Breast epithelium (tissue), 3 donors: ENCODE measurements at regions not wholly inside any gene's neighbourhood (a gene's known extent, or its start where the extent isn't known, plus 50 kb on each side); places are given as distances from the start of the nearest gene placed in this dataset.

Experiments
- POLR2A ChIP-seq: fragments of 450-650 bp; IDR thresholded peaks from one replicate; pipeline ENCODE4 v1.6.1; 2016; ENCODE audit warnings: antibody characterized with exemption, mild to moderate bottlenecking, moderate library complexity
- POLR2AphosphoS5 ChIP-seq, 3 donors: sonication (generic); formaldehyde crosslinking; IDR thresholded peaks; one replicate each; pipeline ENCODE4 v1.6.1; 2017; ENCODE audit warnings: antibody characterized with exemption in 3 of 3
- TF ChIP-seq, protein P1 (sequence below), 3 donors: fragments of 450-650 bp; IDR thresholded peaks; one replicate each; pipeline ENCODE4 v1.5.1; 2016 to 2017; ENCODE audit warnings: antibody characterized with exemption in 3 of 3, mild to moderate bottlenecking in 3 of 3, moderate library complexity in 3 of 3

DNA sequence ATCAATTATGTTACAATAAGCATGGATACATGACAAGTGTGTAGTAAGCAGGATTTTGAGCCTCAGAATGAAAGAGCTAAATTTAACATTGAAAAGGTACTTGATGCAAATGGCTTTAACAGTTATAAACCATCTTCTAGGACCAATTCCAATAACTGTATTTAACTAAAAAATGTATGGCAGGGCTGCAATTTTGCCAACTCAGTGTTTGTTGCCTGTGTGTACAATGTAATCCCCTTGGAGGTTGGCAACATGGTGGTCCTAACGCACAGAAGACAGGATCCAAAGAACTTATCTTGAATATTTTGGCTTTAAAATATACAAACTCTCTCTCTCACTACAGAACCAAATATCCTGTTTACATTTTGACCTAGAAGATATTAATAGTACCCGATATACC lies 2314.1 kb downstream of the LRRC4C start:
- TF ChIP-seq, protein P1, sequence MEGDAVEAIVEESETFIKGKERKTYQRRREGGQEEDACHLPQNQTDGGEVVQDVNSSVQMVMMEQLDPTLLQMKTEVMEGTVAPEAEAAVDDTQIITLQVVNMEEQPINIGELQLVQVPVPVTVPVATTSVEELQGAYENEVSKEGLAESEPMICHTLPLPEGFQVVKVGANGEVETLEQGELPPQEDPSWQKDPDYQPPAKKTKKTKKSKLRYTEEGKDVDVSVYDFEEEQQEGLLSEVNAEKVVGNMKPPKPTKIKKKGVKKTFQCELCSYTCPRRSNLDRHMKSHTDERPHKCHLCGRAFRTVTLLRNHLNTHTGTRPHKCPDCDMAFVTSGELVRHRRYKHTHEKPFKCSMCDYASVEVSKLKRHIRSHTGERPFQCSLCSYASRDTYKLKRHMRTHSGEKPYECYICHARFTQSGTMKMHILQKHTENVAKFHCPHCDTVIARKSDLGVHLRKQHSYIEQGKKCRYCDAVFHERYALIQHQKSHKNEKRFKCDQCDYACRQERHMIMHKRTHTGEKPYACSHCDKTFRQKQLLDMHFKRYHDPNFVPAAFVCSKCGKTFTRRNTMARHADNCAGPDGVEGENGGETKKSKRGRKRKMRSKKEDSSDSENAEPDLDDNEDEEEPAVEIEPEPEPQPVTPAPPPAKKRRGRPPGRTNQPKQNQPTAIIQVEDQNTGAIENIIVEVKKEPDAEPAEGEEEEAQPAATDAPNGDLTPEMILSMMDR (IDR thresholded peaks at IDR 0.05) = no peak
- TF ChIP-seq POLR2A (no peak), POLR2AphosphoS5 (IDR thresholded peaks at IDR 0.05) (no peak)
